ENCODE measurements at regions not wholly inside any gene's neighbourhood (a gene's known extent, or its start where the extent isn't known, plus 50 kb on each side); places are given as distances from the start of the nearest gene placed in this dataset.

DNA sequence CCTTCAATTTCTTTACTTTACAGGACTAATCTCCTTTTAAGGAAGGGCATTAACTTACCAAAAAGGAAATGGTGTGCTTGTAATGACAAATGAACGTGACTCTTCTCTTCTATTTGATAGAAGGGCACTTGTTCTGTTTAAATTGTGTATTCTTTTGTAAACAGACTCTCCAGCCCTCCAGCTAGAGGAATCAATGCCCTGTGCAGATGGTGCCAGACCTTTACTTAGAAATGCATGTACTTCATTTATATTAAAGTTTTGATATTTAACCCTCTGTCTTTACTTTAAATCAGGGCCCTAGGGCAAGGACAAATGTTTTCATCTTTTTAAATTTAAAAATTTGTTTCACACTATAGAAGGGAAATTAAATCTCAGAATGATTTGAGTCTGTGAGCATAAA lies 355.1 kb downstream of the GBE1 start:
- Mint-ChIP-seq H3K36me3 (no peaks in the 10 kb centered on the region), H3K4me1 (ENCODE audit: unreplicated experiment) (no peaks in the 10 kb centered on the region)

GRCh38 chr3:81395739-81396513 lies 365.5 kb downstream of the GBE1 start:
- H3K27ac Mint-ChIP-seq: no peak overlapping the region
- H3K27me3 Mint-ChIP-seq: no peaks in the 10 kb centered on the region
- no peaks in the 10 kb centered on the region for H3K4me1 Mint-ChIP-seq (ENCODE audit: unreplicated experiment)
- TF ChIP-seq CTCF (conservative IDR thresholded peaks at IDR 0.05): peak; percentile 48
- H3K4me3 Mint-ChIP-seq: no peak overlapping the region
- peaks cover 7% of the 10 kb centered on the region for H3K9me3 Mint-ChIP-seq
- H3K36me3 Mint-ChIP-seq: peaks cover 3% of the 10 kb centered on the region
- no peak for DNase-seq (ENCODE audit: extremely low spot score, unreplicated experiment)

More for the DNA sequence above, 355.1 kb downstream of the GBE1 start:
- Mint-ChIP-seq H3K9me3 (no peaks in the 10 kb centered on the region), H3K27ac (no peak overlapping the region), H3K4me3 (no peak overlapping the region), H3K27me3 (no peaks in the 10 kb centered on the region)
- no peak for DNase-seq (ENCODE audit: extremely low spot score, unreplicated experiment)
- TF ChIP-seq CTCF (conservative IDR thresholded peaks at IDR 0.05): no peak

DNA sequence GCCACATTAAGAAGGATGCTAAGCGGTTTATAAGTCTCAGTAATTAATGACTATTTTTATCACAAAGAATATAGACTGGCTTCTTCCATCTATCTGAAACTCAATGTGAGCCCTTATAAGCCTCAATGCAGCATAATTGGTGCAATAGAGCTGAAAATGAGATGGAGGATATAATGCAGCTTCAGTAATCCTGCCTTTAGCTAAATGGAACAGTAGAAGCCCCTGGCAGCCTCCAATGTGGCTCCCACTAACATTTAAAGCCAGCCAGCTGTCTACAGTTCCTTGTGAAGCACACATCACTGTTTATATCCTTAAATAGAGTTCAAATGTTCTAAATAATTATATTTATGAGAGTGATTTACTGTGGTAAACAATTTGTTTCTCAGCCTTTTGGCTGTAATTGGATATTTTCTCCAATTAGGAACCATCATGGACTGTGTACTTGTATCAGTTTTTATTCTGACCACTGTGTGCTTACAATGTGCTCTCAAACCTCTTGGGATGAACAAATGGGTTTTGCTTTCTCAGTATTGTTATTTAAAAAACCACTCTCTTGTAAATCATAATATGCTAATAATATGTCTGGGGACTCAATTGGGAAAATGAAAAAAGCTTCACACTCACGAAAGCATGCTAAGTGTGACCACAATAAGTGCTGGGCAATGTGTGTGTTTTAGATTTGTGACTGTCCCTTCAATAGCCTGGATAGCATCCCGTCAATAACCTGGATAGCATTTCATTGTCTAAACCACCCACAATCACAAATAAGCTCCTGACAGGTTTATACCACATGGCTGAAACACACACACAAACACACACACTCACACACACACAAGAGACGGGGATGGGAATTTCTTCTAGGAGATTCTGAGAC lies 366.6 kb downstream of the GBE1 start:
- H3K4me3 Mint-ChIP-seq: no peak overlapping the region
- no peaks in the 10 kb centered on the region for H3K4me1 Mint-ChIP-seq (ENCODE audit: unreplicated experiment)
- no peak for DNase-seq (ENCODE audit: extremely low spot score, unreplicated experiment)
- no peak for TF ChIP-seq CTCF (conservative IDR thresholded peaks at IDR 0.05)
- no peaks in the 10 kb centered on the region for H3K27me3 Mint-ChIP-seq
- H3K9me3 Mint-ChIP-seq: peaks cover 7% of the 10 kb centered on the region
- H3K27ac Mint-ChIP-seq: no peak overlapping the region
- peaks cover 3% of the 10 kb centered on the region for H3K36me3 Mint-ChIP-seq

GRCh38 chr3:81393251-81393650 lies 368.2 kb downstream of the GBE1 start:
- Mint-ChIP-seq H3K27me3 (no peaks in the 10 kb centered on the region), H3K36me3 (peaks cover 3% of the 10 kb centered on the region), H3K4me3 (no peak overlapping the region), H3K27ac (no peak overlapping the region), H3K9me3 (peaks cover 10% of the 10 kb centered on the region), H3K4me1 (ENCODE audit: unreplicated experiment) (no peaks in the 10 kb centered on the region)
- DNase-seq (ENCODE audit: extremely low spot score, unreplicated experiment): no peak
- TF ChIP-seq CTCF (conservative IDR thresholded peaks at IDR 0.05): no peak

DNA sequence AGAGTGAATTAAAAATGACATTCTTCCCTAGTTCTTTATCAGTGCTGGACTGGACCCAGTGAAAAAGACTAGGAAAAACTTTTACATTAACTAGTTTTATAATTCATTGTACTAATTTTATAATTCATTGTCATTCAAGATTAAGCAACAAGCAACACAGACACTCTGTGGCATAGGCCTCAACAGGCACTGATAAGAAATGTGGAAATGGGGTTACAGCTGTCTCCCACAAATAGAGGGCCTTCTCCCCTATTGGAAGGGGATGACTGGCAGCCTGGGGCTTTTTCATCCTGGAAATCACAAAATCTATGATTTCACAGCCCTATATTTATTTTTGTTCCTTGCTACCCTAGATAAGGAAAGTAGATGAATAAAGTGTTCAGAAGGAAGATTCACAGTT lies 370.6 kb downstream of the GBE1 start:
- no peak overlapping the region for H3K4me3 Mint-ChIP-seq
- no peak for TF ChIP-seq CTCF (conservative IDR thresholded peaks at IDR 0.05)

More for the DNA sequence above, 370.6 kb downstream of the GBE1 start:
- H3K27ac Mint-ChIP-seq: no peak overlapping the region
- DNase-seq (ENCODE audit: extremely low spot score, unreplicated experiment): no peak
- H3K4me1 Mint-ChIP-seq (ENCODE audit: unreplicated experiment): no peaks in the 10 kb centered on the region
- H3K9me3 Mint-ChIP-seq: peaks cover 14% of the 10 kb centered on the region
- peaks cover 3% of the 10 kb centered on the region for H3K27me3 Mint-ChIP-seq
- peaks cover 3% of the 10 kb centered on the region for H3K36me3 Mint-ChIP-seq
